OCI-LY7 (cell line): ENCODE measurements at regions not wholly inside any gene's neighbourhood (a gene's known extent, or its start where the extent isn't known, plus 50 kb on each side); places are given as distances from the start of the nearest gene placed in this dataset.

Experiments
- EZH2phosphoT487 ChIP-seq: fragments of 200-600 bp; sonication (generic); IDR thresholded peaks from 2 replicates; pipeline ENCODE4 v1.6.1; 2018; ENCODE audit warnings: low read depth, borderline replicate concordance, mild to moderate bottlenecking, mixed run types, antibody characterized with exemption, low read length, moderate library complexity, mixed read lengths
- TF ChIP-seq, protein P1 (sequence below): fragments of 200-600 bp; sonication (generic); conservative IDR thresholded peaks from 2 replicates; pipeline ENCODE4 v1.5.1; 2014; ENCODE audit warnings: mild to moderate bottlenecking, antibody characterized with exemption, low read length, moderate library complexity, mixed read lengths

DNA sequence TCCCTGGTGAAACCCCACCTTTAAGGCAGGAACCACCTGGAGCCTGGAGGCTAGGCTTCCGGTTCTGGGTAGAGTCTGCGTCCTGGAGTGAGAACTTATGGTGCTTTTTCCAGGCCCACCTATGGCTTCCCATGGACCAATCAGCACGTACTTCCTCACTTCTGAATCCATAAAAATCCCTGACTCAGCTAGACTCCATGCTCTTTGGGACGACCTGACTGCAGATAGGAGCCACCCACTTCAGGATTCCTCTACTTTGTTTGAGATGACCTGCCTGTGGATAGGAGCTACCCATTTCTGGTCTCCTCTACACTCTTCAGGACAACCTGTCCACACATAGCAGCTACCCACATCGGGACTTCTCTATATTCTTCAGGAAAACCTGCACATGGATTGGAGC lies 168.8 kb upstream of the IRX2 start:
- TF ChIP-seq, protein P1, sequence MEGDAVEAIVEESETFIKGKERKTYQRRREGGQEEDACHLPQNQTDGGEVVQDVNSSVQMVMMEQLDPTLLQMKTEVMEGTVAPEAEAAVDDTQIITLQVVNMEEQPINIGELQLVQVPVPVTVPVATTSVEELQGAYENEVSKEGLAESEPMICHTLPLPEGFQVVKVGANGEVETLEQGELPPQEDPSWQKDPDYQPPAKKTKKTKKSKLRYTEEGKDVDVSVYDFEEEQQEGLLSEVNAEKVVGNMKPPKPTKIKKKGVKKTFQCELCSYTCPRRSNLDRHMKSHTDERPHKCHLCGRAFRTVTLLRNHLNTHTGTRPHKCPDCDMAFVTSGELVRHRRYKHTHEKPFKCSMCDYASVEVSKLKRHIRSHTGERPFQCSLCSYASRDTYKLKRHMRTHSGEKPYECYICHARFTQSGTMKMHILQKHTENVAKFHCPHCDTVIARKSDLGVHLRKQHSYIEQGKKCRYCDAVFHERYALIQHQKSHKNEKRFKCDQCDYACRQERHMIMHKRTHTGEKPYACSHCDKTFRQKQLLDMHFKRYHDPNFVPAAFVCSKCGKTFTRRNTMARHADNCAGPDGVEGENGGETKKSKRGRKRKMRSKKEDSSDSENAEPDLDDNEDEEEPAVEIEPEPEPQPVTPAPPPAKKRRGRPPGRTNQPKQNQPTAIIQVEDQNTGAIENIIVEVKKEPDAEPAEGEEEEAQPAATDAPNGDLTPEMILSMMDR, result no peak
- TF ChIP-seq EZH2phosphoT487, result no peak
